GM19324 (cell line): ENCODE measurements at regions not wholly inside any gene's neighbourhood (a gene's known extent, or its start where the extent isn't known, plus 50 kb on each side); places are given as distances from the start of the nearest gene placed in this dataset.

ENCODE experiments used
- ATAC-seq: cut with Tn5 transposase; IDR thresholded peaks from one replicate; pipeline ENCODE4 v1.9.1; 2021; ENCODE audit warnings: mild to moderate bottlenecking, moderate library complexity; ENCODE audit not compliant: unreplicated experiment, low FRiP score

DNA sequence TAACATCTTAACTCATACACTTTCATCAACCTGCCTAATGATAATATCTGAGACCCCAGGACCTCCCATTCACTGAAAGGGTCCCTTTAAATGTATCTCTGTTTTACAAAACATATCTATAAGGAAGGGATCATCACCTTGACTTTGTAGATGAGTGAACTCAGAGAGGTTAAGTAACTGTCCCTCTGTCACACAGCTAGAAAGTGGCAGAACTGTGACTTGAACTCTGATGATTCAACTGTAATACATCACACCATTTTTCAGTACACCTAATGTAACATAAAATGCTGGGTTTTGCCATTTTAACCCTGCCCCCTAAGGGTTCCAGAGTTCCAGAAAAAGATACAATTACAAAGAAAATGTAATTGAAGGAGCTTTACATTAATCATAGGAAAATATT is 234.6 kb downstream of the ZEB2 start:
- ATAC-seq = no peak

- ATAC-seq = no peak
Measured at GRCh38 chr2:144281476-144281875, 238.4 kb downstream of the ZEB2 start.

GRCh38 chr2:144280009-144280408 is 239.9 kb downstream of the ZEB2 start:
- ATAC-seq = no peak

DNA sequence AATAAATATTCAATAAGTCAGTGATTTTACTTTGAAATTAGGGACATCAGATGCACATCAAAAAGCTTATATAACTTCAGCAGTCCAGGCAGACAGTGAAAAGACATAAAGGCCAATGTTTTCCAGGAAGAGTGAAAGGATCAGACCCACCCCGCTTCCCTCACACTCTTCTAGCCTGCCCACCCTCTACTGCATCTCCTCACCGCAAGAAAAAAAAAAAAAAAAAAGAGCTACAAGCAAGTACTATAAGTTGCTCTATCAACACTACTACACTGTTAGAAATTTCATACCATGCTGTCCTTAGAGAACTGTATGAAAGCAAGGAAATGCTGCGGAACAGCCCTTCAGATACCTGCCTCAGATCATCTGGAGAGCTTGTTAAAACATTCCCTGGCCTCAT is 240.8 kb downstream of the ZEB2 start:
- no peak for ATAC-seq

DNA sequence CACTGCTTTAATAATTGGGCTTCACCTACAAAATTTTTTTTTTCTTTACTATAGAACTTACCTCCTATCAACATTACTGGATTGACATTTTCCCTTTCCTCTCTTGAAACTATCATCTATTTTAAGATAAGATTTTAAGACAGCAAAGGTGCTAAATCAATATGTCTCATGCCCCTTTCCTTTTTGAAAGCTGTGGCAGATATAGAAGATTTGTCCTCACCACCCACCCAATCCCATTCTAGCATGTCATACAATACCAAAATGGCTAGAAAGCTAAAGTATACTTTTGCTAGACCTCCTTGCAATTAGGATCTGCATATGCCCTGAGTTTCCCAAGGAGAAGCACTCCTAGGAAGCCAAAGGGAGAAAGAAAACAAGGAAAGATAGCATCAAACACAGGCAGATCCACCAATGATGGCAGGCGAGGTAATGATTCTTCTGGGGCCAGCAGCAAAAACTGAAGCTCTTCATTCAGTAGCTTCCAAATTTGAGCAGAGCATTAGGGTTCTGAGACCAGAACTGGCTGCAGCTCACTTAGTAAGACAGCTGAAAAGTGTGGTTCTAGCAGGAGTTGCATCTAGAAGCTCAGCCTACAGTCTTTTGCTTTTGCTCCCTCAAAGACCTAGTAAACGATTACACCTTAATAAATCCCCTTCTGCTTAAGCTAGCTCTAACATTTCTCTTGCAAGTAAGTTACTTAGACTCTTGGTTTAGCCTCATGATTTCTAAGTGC is 242.1 kb downstream of the ZEB2 start:
- ATAC-seq = no peak

DNA sequence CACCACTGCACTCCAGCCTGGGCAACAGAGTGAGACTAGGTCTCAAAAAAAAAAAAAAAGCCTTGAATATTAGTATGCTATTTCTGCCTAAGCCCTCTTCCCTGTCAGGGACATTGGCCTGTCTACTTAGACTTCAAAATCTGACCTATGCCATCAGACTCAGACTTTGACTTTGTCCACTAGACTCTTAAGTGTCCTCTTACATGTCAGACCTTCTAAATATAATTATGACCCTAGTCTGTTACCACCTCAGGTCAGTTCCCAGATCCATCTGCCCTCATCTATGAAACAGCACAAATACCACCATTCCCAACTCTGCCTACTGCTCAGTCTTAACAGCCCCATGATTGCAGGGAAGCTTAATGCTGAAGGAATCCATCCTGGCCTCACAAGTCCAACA is 244.6 kb downstream of the ZEB2 start:
- ATAC-seq = no peak

GRCh38 chr2:144274131-144274530 is 245.8 kb downstream of the ZEB2 start:
- ATAC-seq = no peak

GRCh38 chr2:144270951-144271350 is 249.0 kb downstream of the ZEB2 start:
- ATAC-seq = no peak

- ATAC-seq = no peak
Measured at GRCh38 chr2:144268036-144268678, 251.8 kb downstream of the ZEB2 start.

DNA sequence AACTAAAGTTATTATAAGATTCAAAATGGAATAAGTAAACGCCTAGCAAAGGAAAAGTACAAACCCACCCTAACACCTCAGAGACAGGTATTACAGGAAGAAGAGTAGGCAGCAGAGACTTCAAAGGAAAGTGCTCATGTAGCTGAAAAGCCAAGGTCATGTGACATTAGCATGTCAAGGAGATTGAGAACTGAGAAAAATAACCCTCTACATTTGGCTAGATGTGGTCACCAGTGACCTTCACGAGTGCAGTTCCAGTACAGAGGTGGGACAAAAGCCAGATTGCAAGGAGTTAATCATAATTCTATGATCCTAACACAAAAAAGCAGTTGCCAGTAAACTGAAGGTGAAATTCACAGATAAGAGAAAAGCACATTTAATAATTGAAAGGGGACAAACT is 252.7 kb downstream of the ZEB2 start:
- peak; percentile 94 for ATAC-seq

- ATAC-seq = no peak
Measured at GRCh38 chr2:144265654-144266053, 254.3 kb downstream of the ZEB2 start.

DNA sequence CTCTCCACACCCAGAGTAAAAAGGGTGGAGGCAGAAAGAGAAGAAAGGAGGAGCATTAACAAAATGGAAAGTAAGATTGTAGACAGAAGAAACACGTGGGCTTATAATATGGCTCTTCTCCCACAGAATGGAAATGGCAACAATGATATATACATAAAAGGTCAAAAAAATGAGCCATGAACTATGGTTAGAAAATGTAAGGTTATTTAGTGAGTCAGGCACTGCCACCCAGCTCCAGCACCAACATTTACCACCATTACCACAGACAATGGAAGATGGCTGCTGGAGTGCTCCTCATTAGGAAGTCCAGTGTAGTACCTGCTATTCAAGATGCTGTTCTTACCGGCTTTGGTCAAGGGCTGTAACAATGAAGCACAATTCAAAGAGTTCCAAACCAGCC is 258.0 kb downstream of the ZEB2 start:
- no peak for ATAC-seq

- no peak for ATAC-seq
Measured at GRCh38 chr2:144261336-144261735, 258.6 kb downstream of the ZEB2 start.

- no peak for ATAC-seq
Measured at GRCh38 chr2:144259332-144259731, 260.6 kb downstream of the ZEB2 start.

DNA sequence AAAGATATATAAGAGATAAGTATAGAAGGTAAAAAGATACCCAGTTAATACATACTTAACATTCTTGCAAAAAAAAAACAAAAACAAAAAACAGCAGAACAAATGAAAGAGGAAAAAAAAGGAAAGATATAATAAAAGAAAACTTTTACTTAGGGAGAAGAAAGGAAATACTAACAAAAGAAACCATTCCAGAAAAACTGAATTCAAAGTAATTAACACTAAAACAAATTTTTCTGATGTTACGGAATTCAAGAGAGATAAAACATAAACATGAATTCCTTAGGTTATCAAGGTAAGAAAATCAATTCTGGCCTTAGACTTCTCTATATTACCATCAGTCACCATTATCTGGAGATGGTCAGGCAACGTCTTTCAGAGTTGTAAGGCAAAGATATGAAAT is 261.8 kb downstream of the ZEB2 start:
- no peak for ATAC-seq

DNA sequence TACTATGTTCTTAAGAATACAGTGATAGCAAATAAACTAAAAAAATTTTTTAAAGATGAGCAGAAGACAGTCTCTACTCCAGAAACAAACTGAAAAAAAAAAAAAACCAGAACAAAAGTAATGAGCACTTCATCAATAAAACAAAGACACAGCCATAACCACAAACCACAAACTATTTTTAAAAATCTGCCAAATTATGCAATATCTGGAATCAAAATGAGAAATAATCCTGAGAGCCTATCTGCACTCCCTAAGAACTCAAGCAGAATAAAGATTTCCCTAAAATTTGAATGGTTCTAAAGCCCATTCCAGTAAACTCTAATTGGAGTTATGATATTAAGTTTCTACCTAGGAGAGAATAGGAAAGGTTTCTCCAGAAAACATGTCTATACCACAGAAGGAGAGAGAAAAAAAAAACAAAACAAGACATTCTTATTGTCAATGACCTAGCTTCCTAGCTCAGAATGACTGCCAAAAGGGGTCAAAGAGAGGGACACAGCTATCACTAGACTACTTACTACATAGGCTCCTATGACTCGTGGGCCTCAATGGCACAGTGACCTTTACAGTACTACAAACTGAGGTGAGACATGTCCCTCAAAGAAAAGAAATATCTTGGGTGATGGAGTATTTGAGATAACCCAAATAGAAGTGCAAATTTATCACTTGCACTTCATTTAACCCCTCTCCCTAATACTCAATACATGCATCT is 262.8 kb downstream of the ZEB2 start:
- no peak for ATAC-seq

DNA sequence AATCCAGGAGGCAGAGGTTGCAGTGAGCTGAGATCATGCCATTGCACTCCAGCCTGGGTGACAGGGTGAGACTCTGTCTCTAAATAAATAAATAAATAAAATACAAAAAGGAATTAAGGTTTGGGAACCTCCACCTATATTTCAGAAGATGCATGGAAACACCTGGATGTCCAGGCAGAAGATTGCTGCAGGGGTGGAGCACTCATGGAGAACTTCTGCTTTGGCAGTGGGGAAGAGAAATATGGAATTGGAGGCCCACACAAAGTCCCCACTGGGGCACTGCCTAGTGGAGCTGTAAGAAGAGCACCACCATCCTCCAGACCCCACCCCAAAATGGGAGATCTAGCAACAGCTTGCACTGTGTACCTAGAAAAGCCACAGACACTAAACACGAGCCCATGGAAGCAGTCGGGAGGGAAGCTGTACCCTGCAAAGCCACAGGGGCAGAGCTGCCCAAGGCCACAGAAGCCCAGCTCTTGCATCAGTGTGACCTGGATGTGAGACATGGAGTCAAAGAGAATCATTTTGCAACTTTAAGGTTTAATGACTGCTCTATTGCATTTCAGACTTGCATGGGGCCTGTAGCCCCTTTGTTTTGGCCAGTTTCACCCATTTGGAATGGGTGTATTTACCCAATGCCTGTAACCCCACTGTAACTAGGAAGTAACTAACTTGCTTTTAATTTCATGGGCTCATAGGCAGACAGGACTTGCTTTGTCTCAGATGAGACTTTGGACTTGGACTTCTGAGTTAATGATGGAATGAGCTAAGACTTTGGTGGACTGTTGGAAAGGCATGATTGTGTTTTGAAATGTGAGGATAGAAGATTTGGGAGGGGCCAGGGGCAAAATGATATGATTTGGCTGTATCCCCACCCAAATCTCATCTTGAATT is 265.3 kb downstream of the ZEB2 start:
- no peak for ATAC-seq

DNA sequence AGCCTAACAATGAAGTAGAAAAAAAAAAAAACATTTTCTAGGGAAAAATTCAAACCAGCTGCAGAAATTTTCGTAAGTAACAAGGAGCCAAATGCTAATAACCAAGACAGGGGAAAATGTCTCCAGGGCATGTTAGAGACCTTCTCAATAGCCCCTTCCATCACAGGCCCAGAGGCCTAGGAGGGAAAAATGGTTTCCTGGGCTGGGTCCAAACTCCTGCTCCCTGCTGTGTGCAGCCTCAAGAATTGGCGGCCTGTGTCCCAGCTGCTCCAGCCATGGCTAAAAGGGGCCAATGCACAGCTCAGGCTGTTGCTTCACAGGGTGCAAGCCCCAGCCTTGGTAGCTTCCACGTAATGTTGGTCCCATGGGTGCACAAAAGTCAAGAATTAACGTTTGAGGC is 266.2 kb downstream of the ZEB2 start:
- no peak for ATAC-seq

DNA sequence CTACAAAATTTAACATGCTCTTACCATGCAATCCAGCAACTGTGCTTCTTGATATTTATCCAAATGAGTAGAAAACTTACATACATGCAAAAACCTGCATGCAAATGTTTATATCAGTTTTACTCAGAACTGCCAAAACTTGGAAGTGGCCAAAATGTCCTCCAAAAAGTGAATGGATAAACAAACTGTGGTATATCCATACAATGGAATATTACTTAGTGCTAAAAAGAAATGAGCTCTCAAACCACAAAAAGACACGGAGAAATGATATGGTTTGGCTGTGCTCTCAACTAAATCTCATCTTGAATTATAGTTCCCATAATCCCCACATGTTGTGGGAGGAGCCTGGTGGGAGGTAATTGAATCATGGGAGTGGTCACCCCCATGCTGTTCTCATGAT is 267.2 kb downstream of the ZEB2 start:
- no peak for ATAC-seq

DNA sequence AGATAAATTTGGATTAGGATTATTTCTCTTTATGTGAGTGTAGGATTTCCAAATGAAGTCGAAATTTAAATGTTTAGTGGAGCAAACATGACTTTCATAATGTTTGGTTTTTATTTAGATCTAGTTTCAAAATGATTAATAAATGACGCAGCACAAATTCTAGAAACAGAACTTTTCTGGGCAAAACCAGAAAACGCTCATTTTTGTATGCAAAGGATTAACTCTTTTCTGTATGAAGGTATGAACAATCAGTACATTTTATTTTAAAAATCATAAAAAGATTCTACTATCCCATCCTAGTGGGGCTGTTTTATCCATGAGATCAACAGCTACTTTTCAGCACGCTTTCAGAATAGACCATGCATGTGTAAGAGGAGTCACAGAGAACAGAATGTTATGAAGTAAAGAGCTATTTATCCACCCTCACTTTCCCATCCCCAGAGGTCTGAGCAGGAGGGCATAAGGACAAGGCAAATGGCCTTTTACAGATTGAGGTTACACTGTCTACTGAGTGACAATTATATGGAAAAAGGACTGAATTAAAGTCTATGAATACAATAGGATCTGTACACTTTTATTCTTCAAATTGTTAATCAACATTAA is 270.8 kb downstream of the ZEB2 start:
- no peak for ATAC-seq
